ENCODE measurements at regions not wholly inside any gene's neighbourhood (a gene's known extent, or its start where the extent isn't known, plus 50 kb on each side); places are given as distances from the start of the nearest gene placed in this dataset.
A peak's percentile ranks its signal among the peaks of the same experiment; 100 is the strongest.

GRCh38 chr2:226581004-226581403 is 218.6 kb downstream of the IRS1 start (continued):
- TF ChIP-seq ELF3 (CRISPR knock-in tag; IDR thresholded peaks at IDR 0.05) (0 out of 2 replicates have a peak, but pooled peaks have one; percentile 51), FLYWCH1 (CRISPR knock-in tag; IDR thresholded peaks at IDR 0.05) (no peak), ZNF407 (CRISPR knock-in tag; IDR thresholded peaks at IDR 0.05; ENCODE audit: not compliant biosample characterization) (no peak), ETS1 (CRISPR knock-in tag; IDR thresholded peaks at IDR 0.05) (no peak), SYNCRIP (IDR thresholded peaks at IDR 0.05; ENCODE audit: insufficient read depth, low read depth, low read length) (no peak), PPARG (CRISPR knock-in tag; conservative IDR thresholded peaks at IDR 0.05) (no peak), WIZ (CRISPR knock-in tag; IDR thresholded peaks at IDR 0.05) (no peak), MIER3 (CRISPR knock-in tag; IDR thresholded peaks at IDR 0.05; ENCODE audit: borderline replicate concordance) (no peak), ZNF337 (CRISPR knock-in tag; IDR thresholded peaks at IDR 0.05; ENCODE audit: borderline replicate concordance, low read depth) (no peak), NRL (CRISPR knock-in tag; IDR thresholded peaks at IDR 0.05; ENCODE audit: borderline replicate concordance) (no peak), RELA (CRISPR knock-in tag; IDR thresholded peaks at IDR 0.05) (no peak), MTA1 (CRISPR knock-in tag; IDR thresholded peaks at IDR 0.05; ENCODE audit: borderline replicate concordance) (no peak), CAMTA2 (CRISPR knock-in tag; IDR thresholded peaks at IDR 0.05; ENCODE audit: borderline replicate concordance) (no peak), CHD2 (IDR thresholded peaks at IDR 0.05; ENCODE audit: low read depth, low read length) (no peak), ZNF234 (CRISPR knock-in tag; conservative IDR thresholded peaks at IDR 0.05) (no peak), CBX2 (IDR thresholded peaks at IDR 0.05; ENCODE audit: low read depth, low read length) (no peak), CBX2 (CRISPR knock-in tag; IDR thresholded peaks at IDR 0.05; ENCODE audit: low read depth) (no peak), PBX3 (CRISPR knock-in tag; IDR thresholded peaks at IDR 0.05; ENCODE audit: borderline replicate concordance) (no peak), ZNF350 (CRISPR knock-in tag; IDR thresholded peaks at IDR 0.05; ENCODE audit: borderline replicate concordance, low read depth) (no peak), NR2C2 (CRISPR knock-in tag; IDR thresholded peaks at IDR 0.05; ENCODE audit: borderline replicate concordance) (no peak), HHEX (CRISPR knock-in tag; IDR thresholded peaks at IDR 0.05) (no peak), ZNF850 (CRISPR knock-in tag; conservative IDR thresholded peaks at IDR 0.05) (no peak)
